ENCODE measurements at regions not wholly inside any gene's neighbourhood (a gene's known extent, or its start where the extent isn't known, plus 50 kb on each side); places are given as distances from the start of the nearest gene placed in this dataset.
"Not testable (repeated sequence)": the region's sequence is repeated elsewhere in the genome, so short reads cannot be mapped to it uniquely, and the experiment has no call there.

- TF ChIP-seq GATA1 (IDR thresholded peaks at IDR 0.05; ENCODE audit: low read depth, low read length) = no peak
- no peak for TF ChIP-seq POLR2A (IDR thresholded peaks at IDR 0.05; ENCODE audit: low read length)
- DNase-seq = no peak
Observed at GRCh38 chr12:75648856-75649255, 137.4 kb upstream of the KRR1 start.

GRCh38 chr12:75646329-75647210 lies 135.2 kb upstream of the KRR1 start:
- no peak for TF ChIP-seq GATA1 (IDR thresholded peaks at IDR 0.05; ENCODE audit: low read depth, low read length)
- TF ChIP-seq POLR2A (IDR thresholded peaks at IDR 0.05; ENCODE audit: low read length) = no peak
- no peak for DNase-seq

GRCh38 chr12:75644472-75645072 lies 133.2 kb upstream of the KRR1 start:
- TF ChIP-seq POLR2A (IDR thresholded peaks at IDR 0.05; ENCODE audit: low read length) (no peak), GATA1 (IDR thresholded peaks at IDR 0.05; ENCODE audit: low read depth, low read length) (no peak)
- DNase-seq = no peak

GRCh38 chr12:75643119-75643518 lies 131.7 kb upstream of the KRR1 start:
- not testable (repeated sequence) for DNase-seq

- TF ChIP-seq POLR2A (IDR thresholded peaks at IDR 0.05; ENCODE audit: low read length) (no peak), GATA1 (IDR thresholded peaks at IDR 0.05; ENCODE audit: low read depth, low read length) (no peak)
- DNase-seq = no peak
Observed at GRCh38 chr12:75642226-75642625, 130.8 kb upstream of the KRR1 start.

- no peak for TF ChIP-seq GATA1 (IDR thresholded peaks at IDR 0.05; ENCODE audit: low read depth, low read length)
- no peak for TF ChIP-seq POLR2A (IDR thresholded peaks at IDR 0.05; ENCODE audit: low read length)
Observed at GRCh38 chr12:75641031-75641780, 129.8 kb upstream of the KRR1 start.

GRCh38 chr12:75638792-75639191 lies 127.4 kb upstream of the KRR1 start:
- DNase-seq = no peak
- no peak for TF ChIP-seq POLR2A (IDR thresholded peaks at IDR 0.05; ENCODE audit: low read length)
- no peak for TF ChIP-seq GATA1 (IDR thresholded peaks at IDR 0.05; ENCODE audit: low read depth, low read length)

More at GRCh38 chr12:75641031-75641780, 129.8 kb upstream of the KRR1 start:
- DNase-seq = no peak

- DNase-seq = no peak
- TF ChIP-seq GATA1 (IDR thresholded peaks at IDR 0.05; ENCODE audit: low read depth, low read length) = no peak
- TF ChIP-seq POLR2A (IDR thresholded peaks at IDR 0.05; ENCODE audit: low read length) = no peak
Observed at GRCh38 chr12:75636607-75637006, 125.2 kb upstream of the KRR1 start.

GRCh38 chr12:75635606-75636444 lies 124.4 kb upstream of the KRR1 start:
- no peak for DNase-seq
- TF ChIP-seq GATA1 (IDR thresholded peaks at IDR 0.05; ENCODE audit: low read depth, low read length) (no peak), POLR2A (IDR thresholded peaks at IDR 0.05; ENCODE audit: low read length) (no peak)

- DNase-seq = no peak
- no peak for TF ChIP-seq GATA1 (IDR thresholded peaks at IDR 0.05; ENCODE audit: low read depth, low read length)
- TF ChIP-seq POLR2A (IDR thresholded peaks at IDR 0.05; ENCODE audit: low read length) = no peak
Observed at GRCh38 chr12:75634244-75635222, 123.1 kb upstream of the KRR1 start.

- TF ChIP-seq POLR2A (IDR thresholded peaks at IDR 0.05; ENCODE audit: low read length) (no peak), GATA1 (IDR thresholded peaks at IDR 0.05; ENCODE audit: low read depth, low read length) (no peak)
- DNase-seq = no peak
Observed at GRCh38 chr12:75633789-75634188, 122.4 kb upstream of the KRR1 start.

- DNase-seq = no peak
- TF ChIP-seq POLR2A (IDR thresholded peaks at IDR 0.05; ENCODE audit: low read length) (no peak), GATA1 (IDR thresholded peaks at IDR 0.05; ENCODE audit: low read depth, low read length) (no peak)
Observed at GRCh38 chr12:75632442-75632841, 121.0 kb upstream of the KRR1 start.
